ENCODE measurements at regions not wholly inside any gene's neighbourhood (a gene's known extent, or its start where the extent isn't known, plus 50 kb on each side); places are given as distances from the start of the nearest gene placed in this dataset.

GRCh38 chr21:17730782-17731181, 88.4 kb downstream of the C21orf91 start:
- CTCF ChIA-PET, result no interaction called here
- Mint-ChIP-seq H3K27me3 (no peaks in the 10 kb centered on the region), H3K36me3 (ENCODE audit: low read depth) (no peaks in the 10 kb centered on the region), H3K4me1 (no peaks in the 10 kb centered on the region), H3K9me3 (no peaks in the 10 kb centered on the region), H3K27ac (no peak overlapping the region), H3K4me3 (no peak overlapping the region)
- POLR2A ChIA-PET, result no interaction called here
- TF ChIP-seq CTCF (IDR thresholded peaks at IDR 0.05), result no peak
- intact Hi-C loops (cut with micrococcal nuclease), result no loop called here
- no peak for DNase-seq
- no peak for ATAC-seq (ENCODE audit: low read depth)

GRCh38 chr21:17729455-17729854, 89.7 kb downstream of the C21orf91 start:
- Mint-ChIP-seq H3K27ac (no peak overlapping the region), H3K4me1 (no peaks in the 10 kb centered on the region), H3K36me3 (ENCODE audit: low read depth) (no peaks in the 10 kb centered on the region), H3K9me3 (no peaks in the 10 kb centered on the region), H3K27me3 (no peaks in the 10 kb centered on the region), H3K4me3 (no peak overlapping the region)
- intact Hi-C loops (cut with micrococcal nuclease), result loop anchor here (5.0 kb wide), 1 partner anchor 88 kb away; the partner anchor contains the start of gene C21orf91
- no peak for TF ChIP-seq CTCF (IDR thresholded peaks at IDR 0.05)
- ATAC-seq (ENCODE audit: low read depth) (no peak), DNase-seq (no peak)
- ChIA-PET POLR2A (no interaction called here), CTCF (no interaction called here)

GRCh38 chr21:17727361-17727760, 91.8 kb downstream of the C21orf91 start:
- ChIA-PET POLR2A (no interaction called here), CTCF (no interaction called here)
- intact Hi-C loops (cut with micrococcal nuclease), result loop anchor here (5.0 kb wide), 1 partner anchor 90 kb away; the partner anchor contains the start of gene C21orf91
- H3K27me3 Mint-ChIP-seq, result no peaks in the 10 kb centered on the region
- no peaks in the 10 kb centered on the region for H3K36me3 Mint-ChIP-seq (ENCODE audit: low read depth)
- ATAC-seq (ENCODE audit: low read depth) (no peak), DNase-seq (no peak)
- H3K4me1 Mint-ChIP-seq, result no peaks in the 10 kb centered on the region
- TF ChIP-seq CTCF (IDR thresholded peaks at IDR 0.05), result no peak
- no peak overlapping the region for H3K4me3 Mint-ChIP-seq
- H3K9me3 Mint-ChIP-seq, result no peaks in the 10 kb centered on the region
- no peak overlapping the region for H3K27ac Mint-ChIP-seq

GRCh38 chr21:17726047-17726829, 92.9 kb downstream of the C21orf91 start:
- intact Hi-C loops (cut with micrococcal nuclease), result loop anchor here (5.0 kb wide), 1 partner anchor 91 kb away; the partner anchor contains the start of gene C21orf91
- ChIA-PET CTCF (no interaction called here), POLR2A (no interaction called here)

More at GRCh38 chr21:17726047-17726829, 92.9 kb downstream of the C21orf91 start:
- no peak for TF ChIP-seq CTCF (IDR thresholded peaks at IDR 0.05)
- no peak for DNase-seq
- no peak for ATAC-seq (ENCODE audit: low read depth)
- Mint-ChIP-seq H3K4me1 (no peaks in the 10 kb centered on the region), H3K36me3 (ENCODE audit: low read depth) (no peaks in the 10 kb centered on the region), H3K27ac (no peak overlapping the region), H3K9me3 (no peaks in the 10 kb centered on the region), H3K4me3 (no peak overlapping the region), H3K27me3 (no peaks in the 10 kb centered on the region)

Measured in activated B cell treated with CpG ODN at 0.5 μM for 24 hours (primary cell).